OCI-LY1 (cell line): ENCODE measurements at regions not wholly inside any gene's neighbourhood (a gene's known extent, or its start where the extent isn't known, plus 50 kb on each side); places are given as distances from the start of the nearest gene placed in this dataset.

Experiments
- CTCF ChIP-seq: fragments of 200-600 bp; sonication (generic), shearing (Covaris generic); IDR thresholded peaks from 2 replicates; pipeline ENCODE4 v1.5.1; 2017; ENCODE audit warnings: mild to moderate bottlenecking, antibody characterized with exemption, low read length, moderate library complexity, mixed read lengths
- EZH2 ChIP-seq: fragments of 200-600 bp; sonication (generic), shearing (Covaris generic); IDR thresholded peaks from 2 replicates; pipeline ENCODE4 v1.8.0; 2017; ENCODE audit warnings: borderline replicate concordance, mixed run types, mild to moderate bottlenecking, antibody characterized with exemption, low read length, moderate library complexity, mixed read lengths

GRCh38 chr22:47568700-47569099, 806.2 kb downstream of the TBC1D22A start:
- no peak for TF ChIP-seq CTCF
- no peak for TF ChIP-seq EZH2
